ENCODE measurements at regions not wholly inside any gene's neighbourhood (a gene's known extent, or its start where the extent isn't known, plus 50 kb on each side); places are given as distances from the start of the nearest gene placed in this dataset.

GRCh38 chr2:12970861-12971260 lies 254.1 kb downstream of the TRIB2 start:
- CTCF ChIA-PET: no interaction called here
- no peak overlapping the region for H3K4me3 ChIP-seq (ENCODE audit: low read depth in 2 of 2, low read length in 2 of 2)
- TF ChIP-seq CTCF (IDR thresholded peaks at IDR 0.05): no peak
- no peak for TF ChIP-seq POLR2AphosphoS5 (IDR thresholded peaks at IDR 0.05; ENCODE audit: low read depth, low read length)
- TF ChIP-seq SIN3A (IDR thresholded peaks at IDR 0.05; ENCODE audit: borderline replicate concordance, insufficient read depth, low read depth, low read length): no peak
- no peak for TF ChIP-seq REST (IDR thresholded peaks at IDR 0.05; ENCODE audit: insufficient read depth in 1 of 2, low read depth in 2 of 2, low read length in 1 of 2)
- no peak for TF ChIP-seq TCF7L2 (IDR thresholded peaks at IDR 0.05; ENCODE audit: low read depth, low read length)
- DNase-seq (ENCODE audit: low read depth, low spot score) (no peak), ATAC-seq (no peak)
- no peaks in the 10 kb centered on the region for H3K27me3 ChIP-seq (ENCODE audit: control insufficient read depth, insufficient read depth, low read length)
- no peak overlapping the region for H3K27ac ChIP-seq (ENCODE audit: low read length)
- no peaks in the 10 kb centered on the region for H3K36me3 ChIP-seq (ENCODE audit: control insufficient read depth, insufficient read depth, low read length)
- intact Hi-C loops (cut with micrococcal nuclease; ENCODE audit: unreplicated experiment): no loop called here
- in situ Hi-C loops (cut with HindIII; ENCODE audit: low pct_unique_long_range_greater_than_20kb, low sequenced_read_pairs): no loop called here
- no peaks in the 10 kb centered on the region for H3K4me1 ChIP-seq (ENCODE audit: control insufficient read depth, insufficient read depth, low read length)
- no TSS peak for BruUV-seq (replicated peaks)
- no peaks in the 10 kb centered on the region for H3K9me3 ChIP-seq (ENCODE audit: control insufficient read depth, insufficient read depth, low read depth, low read length)
- POLR2A ChIA-PET: no interaction called here

- CTCF ChIA-PET: no interaction called here
- no peak for ATAC-seq
Observed at GRCh38 chr2:12971581-12972365, 255.0 kb downstream of the TRIB2 start.

More at GRCh38 chr2:12971581-12972365, 255.0 kb downstream of the TRIB2 start:
- no peak for DNase-seq (ENCODE audit: low read depth, low spot score)
- POLR2A ChIA-PET: no interaction called here
- no peak for TF ChIP-seq REST (IDR thresholded peaks at IDR 0.05; ENCODE audit: insufficient read depth in 1 of 2, low read depth in 2 of 2, low read length in 1 of 2)
- no peak for TF ChIP-seq SIN3A (IDR thresholded peaks at IDR 0.05; ENCODE audit: borderline replicate concordance, insufficient read depth, low read depth, low read length)
- no peak for TF ChIP-seq TCF7L2 (IDR thresholded peaks at IDR 0.05; ENCODE audit: low read depth, low read length)
- TF ChIP-seq CTCF (IDR thresholded peaks at IDR 0.05): no peak
- no peak for TF ChIP-seq POLR2AphosphoS5 (IDR thresholded peaks at IDR 0.05; ENCODE audit: low read depth, low read length)
- no peak overlapping the region for H3K4me3 ChIP-seq (ENCODE audit: low read depth in 2 of 2, low read length in 2 of 2)
- H3K36me3 ChIP-seq (ENCODE audit: control insufficient read depth, insufficient read depth, low read length): no peaks in the 10 kb centered on the region
- BruUV-seq (replicated peaks): no TSS peak
- intact Hi-C loops (cut with micrococcal nuclease; ENCODE audit: unreplicated experiment): no loop called here
- H3K9me3 ChIP-seq (ENCODE audit: control insufficient read depth, insufficient read depth, low read depth, low read length): no peaks in the 10 kb centered on the region
- no peaks in the 10 kb centered on the region for H3K27me3 ChIP-seq (ENCODE audit: control insufficient read depth, insufficient read depth, low read length)
- no peak overlapping the region for H3K27ac ChIP-seq (ENCODE audit: low read length)
- in situ Hi-C loops (cut with HindIII; ENCODE audit: low pct_unique_long_range_greater_than_20kb, low sequenced_read_pairs): no loop called here
- H3K4me1 ChIP-seq (ENCODE audit: control insufficient read depth, insufficient read depth, low read length): no peaks in the 10 kb centered on the region

Data from Panc1 (cell line).